Trophoblast cell (in vitro differentiated cells and primary cell): ENCODE measurements at regions not wholly inside any gene's neighbourhood (a gene's known extent, or its start where the extent isn't known, plus 50 kb on each side); places are given as distances from the start of the nearest gene placed in this dataset.
A peak's percentile ranks its signal among the peaks of the same experiment; 100 is the strongest.

ENCODE experiments used
- DNase-seq, 2 donors: peaks; one replicate each; pipeline ENCODE4 v3.0.0-alpha.2; 2016
- H2AFZ ChIP-seq: 2 replicates; pipeline ENCODE4 v1.6.1; 2013; ENCODE audit warnings: low read length, moderate library complexity, mild to moderate bottlenecking; ENCODE audit not compliant: insufficient read depth, poor library complexity
- H2AK5ac ChIP-seq: 2 replicates; pipeline ENCODE4 v1.6.1; 2013; ENCODE audit warnings: mild to moderate bottlenecking, low read length
- H2BK120ac ChIP-seq: 2 replicates; pipeline ENCODE4 v1.6.1; 2013; ENCODE audit warnings: low read length, mild to moderate bottlenecking, moderate library complexity; ENCODE audit not compliant: insufficient read depth, poor library complexity
- H2BK12ac ChIP-seq: 2 replicates; pipeline ENCODE4 v1.6.1; 2013; ENCODE audit warnings: mild to moderate bottlenecking, low read length, moderate library complexity
- H2BK5ac ChIP-seq: 2 replicates; pipeline ENCODE4 v1.6.1; 2013; ENCODE audit warnings: low read length, low read depth, moderate library complexity, mild to moderate bottlenecking; ENCODE audit not compliant: poor library complexity
- H3K14ac ChIP-seq: 2 replicates; pipeline ENCODE4 v1.6.1; 2013; ENCODE audit warnings: mild to moderate bottlenecking, low read length
- H3K18ac ChIP-seq: 2 replicates; pipeline ENCODE4 v1.6.1; 2013; ENCODE audit warnings: mild to moderate bottlenecking, low read length
- H3K23ac ChIP-seq: 2 replicates; pipeline ENCODE4 v1.6.1; 2013; ENCODE audit warnings: low read length
- H3K27ac ChIP-seq: 2 replicates; pipeline ENCODE4 v1.5.1; 2013; ENCODE audit warnings: low read depth, mild to moderate bottlenecking, inconsistent platforms, low read length, moderate library complexity
- H3K27me3 ChIP-seq: 2 replicates; pipeline ENCODE4 v1.6.1; 2013; ENCODE audit warnings: inconsistent platforms, mild to moderate bottlenecking, low read length, moderate library complexity; ENCODE audit not compliant: insufficient read depth
- H3K36me3 ChIP-seq, 2 experiments: 1 replicate in 1 of 2; 2 replicates in 1 of 2; pipeline ENCODE4 v1.6.1; 2013; ENCODE audit warnings: low read length in 2 of 2, mild to moderate bottlenecking in 2 of 2, moderate library complexity in 1 of 2; ENCODE audit not compliant: insufficient read depth in 2 of 2, control insufficient read depth in 1 of 2
- H3K4ac ChIP-seq: 2 replicates; pipeline ENCODE4 v1.6.1; 2013; ENCODE audit warnings: low read depth, mild to moderate bottlenecking, low read length, moderate library complexity
- H3K4me1 ChIP-seq, 2 experiments: 1 replicate in 1 of 2; 2 replicates in 1 of 2; pipeline ENCODE4 v1.6.1; 2013; ENCODE audit warnings: low read length in 2 of 2, mild to moderate bottlenecking in 2 of 2, moderate library complexity in 1 of 2; ENCODE audit not compliant: insufficient read depth in 2 of 2, control insufficient read depth in 1 of 2
- H3K4me2 ChIP-seq: 2 replicates; pipeline ENCODE4 v1.6.1; 2013; ENCODE audit warnings: inconsistent platforms, mild to moderate bottlenecking, low read length, moderate library complexity
- H3K4me3 ChIP-seq: 2 replicates; pipeline ENCODE4 v1.5.1; 2013; ENCODE audit warnings: mild to moderate bottlenecking, low read depth, low read length, inconsistent platforms
- H3K79me1 ChIP-seq: one replicate; pipeline ENCODE4 v1.6.1; 2013; ENCODE audit warnings: low read length
- H3K79me2 ChIP-seq: 2 replicates; pipeline ENCODE4 v1.6.1; 2013; ENCODE audit warnings: low read length, mild to moderate bottlenecking; ENCODE audit not compliant: control insufficient read depth, insufficient read depth, poor library complexity
- H3K9ac ChIP-seq: 2 replicates; pipeline ENCODE4 v1.6.1; 2013; ENCODE audit warnings: mild to moderate bottlenecking, low read length
- H3K9me3 ChIP-seq: 2 replicates; pipeline ENCODE4 v1.6.1; 2013; ENCODE audit warnings: low read depth, mild to moderate bottlenecking, control low read depth, inconsistent platforms, low read length; ENCODE audit not compliant: insufficient read depth
- H4K12ac ChIP-seq: 2 replicates; pipeline ENCODE4 v1.6.1; 2013; ENCODE audit warnings: low read depth, mild to moderate bottlenecking, low read length, moderate library complexity
- H4K8ac ChIP-seq: 2 replicates; pipeline ENCODE4 v1.6.1; 2013; ENCODE audit warnings: low read depth, mild to moderate bottlenecking, low read length, moderate library complexity
- H4K91ac ChIP-seq: one replicate; pipeline ENCODE4 v1.6.1; 2013; ENCODE audit warnings: low read depth, mild to moderate bottlenecking, low read length, moderate library complexity
- WGBS: extraction: QIAGEN DNeasy Blood & Tissue Kit; methylation state at CpG from one replicate; pipeline ENCODE4 v1.1.7; 2013; ENCODE audit warnings: missing lambda C conversion rate; ENCODE audit not compliant: insufficient read length, insufficient coverage; ENCODE audit errors: extremely low coverage; 5-methylcytosine and 5-hydroxymethylcytosine counted together

GRCh38 chr1:244945109-244945671, 80.8 kb upstream of the HNRNPU start:
- H3K4ac ChIP-seq = no peak overlapping the region
- H3K14ac ChIP-seq = no peak overlapping the region
- no CpG with 5 or more reads among the region's 3 CpGs for WGBS
- H4K91ac ChIP-seq = no peak overlapping the region
- H3K79me2 ChIP-seq = no peaks in the 10 kb centered on the region
- H3K79me1 ChIP-seq = no peaks in the 10 kb centered on the region
- no peak overlapping the region for H2AFZ ChIP-seq
- no peak overlapping the region for H3K9ac ChIP-seq
- H3K36me3 ChIP-seq = no peaks in the 10 kb centered on the region
- no peak overlapping the region for H3K4me2 ChIP-seq
- no peak overlapping the region for H3K4me3 ChIP-seq
- no peak overlapping the region for H2BK12ac ChIP-seq
- H3K9me3 ChIP-seq = no peaks in the 10 kb centered on the region
- peak in 1 of 2 donors; percentile 48 for DNase-seq
- H3K18ac ChIP-seq = no peak overlapping the region
- H3K27ac ChIP-seq = no peak overlapping the region
- H2AK5ac ChIP-seq = no peak overlapping the region
- H4K8ac ChIP-seq = no peak overlapping the region
- H3K23ac ChIP-seq = no peak overlapping the region
- H3K27me3 ChIP-seq = no peaks in the 10 kb centered on the region
- no peaks in the 10 kb centered on the region for H3K4me1 ChIP-seq
- no peak overlapping the region for H2BK5ac ChIP-seq
- no peak overlapping the region for H2BK120ac ChIP-seq
- H4K12ac ChIP-seq = no peak overlapping the region

GRCh38 chr1:244941121-244941520, 76.8 kb upstream of the HNRNPU start:
- Histone ChIP-seq H3K23ac (no peak overlapping the region), H3K18ac (no peak overlapping the region), H2AK5ac (no peak overlapping the region), H3K79me2 (no peaks in the 10 kb centered on the region), H4K12ac (no peak overlapping the region), H3K4me2 (no peak overlapping the region), H3K27me3 (no peaks in the 10 kb centered on the region), H3K9me3 (no peaks in the 10 kb centered on the region), H3K4me1 (no peaks in the 10 kb centered on the region), H3K4me3 (no peak overlapping the region), H2AFZ (no peak overlapping the region), H2BK120ac (no peak overlapping the region), H3K9ac (no peak overlapping the region), H4K91ac (no peak overlapping the region), H2BK12ac (no peak overlapping the region), H3K4ac (no peak overlapping the region), H3K27ac (no peak overlapping the region), H3K36me3 (no peaks in the 10 kb centered on the region), H3K14ac (no peak overlapping the region), H4K8ac (no peak overlapping the region), H3K79me1 (no peaks in the 10 kb centered on the region), H2BK5ac (no peak overlapping the region)
- no peak for DNase-seq
- no CpG with 5 or more reads among the region's 13 CpGs for WGBS

GRCh38 chr1:244937099-244937498, 72.8 kb upstream of the HNRNPU start:
- Histone ChIP-seq H3K18ac (no peak overlapping the region), H4K12ac (no peak overlapping the region), H2BK12ac (no peak overlapping the region), H3K4me3 (no peak overlapping the region), H3K4ac (no peak overlapping the region), H3K14ac (no peak overlapping the region), H2AFZ (no peak overlapping the region), H3K23ac (no peak overlapping the region), H3K9ac (no peak overlapping the region), H4K91ac (no peak overlapping the region), H2BK120ac (no peak overlapping the region), H3K4me1 (no peaks in the 10 kb centered on the region), H3K79me2 (no peaks in the 10 kb centered on the region), H4K8ac (no peak overlapping the region), H2BK5ac (no peak overlapping the region), H3K9me3 (no peaks in the 10 kb centered on the region), H3K27ac (no peak overlapping the region), H3K27me3 (no peaks in the 10 kb centered on the region), H3K79me1 (no peaks in the 10 kb centered on the region), H3K36me3 (no peaks in the 10 kb centered on the region), H2AK5ac (no peak overlapping the region), H3K4me2 (no peak overlapping the region)
- no peak for DNase-seq

- H3K14ac ChIP-seq = no peak overlapping the region
- H3K79me1 ChIP-seq = no peaks in the 10 kb centered on the region
- H2AFZ ChIP-seq = no peak overlapping the region
- H4K91ac ChIP-seq = no peak overlapping the region
- H3K4ac ChIP-seq = no peak overlapping the region
- no peak overlapping the region for H3K27ac ChIP-seq
- no peaks in the 10 kb centered on the region for H3K36me3 ChIP-seq
- no CpG with 5 or more reads among the region's 4 CpGs for WGBS
- peaks cover 0 to 2% of the 10 kb centered on the region in 2 experiments for H3K4me1 ChIP-seq
- no peak overlapping the region for H2AK5ac ChIP-seq
- H4K12ac ChIP-seq = no peak overlapping the region
- H3K18ac ChIP-seq = no peak overlapping the region
- no peak overlapping the region for H3K4me2 ChIP-seq
- H3K4me3 ChIP-seq = no peak overlapping the region
- H4K8ac ChIP-seq = no peak overlapping the region
- no peak overlapping the region for H2BK12ac ChIP-seq
- H3K9ac ChIP-seq = no peak overlapping the region
- H2BK5ac ChIP-seq = no peak overlapping the region
- peak in 1 of 2 donors; percentile 22 for DNase-seq
- H2BK120ac ChIP-seq = no peak overlapping the region
- peaks cover 2% of the 10 kb centered on the region for H3K9me3 ChIP-seq
- H3K27me3 ChIP-seq = peaks cover 8% of the 10 kb centered on the region
- H3K23ac ChIP-seq = no peak overlapping the region
- H3K79me2 ChIP-seq = no peaks in the 10 kb centered on the region
Measured at GRCh38 chr1:244920911-244921761, 56.8 kb upstream of the HNRNPU start.
